Right atrium auricular region (tissue), 2 donors: ENCODE measurements at regions not wholly inside any gene's neighbourhood (a gene's known extent, or its start where the extent isn't known, plus 50 kb on each side); places are given as distances from the start of the nearest gene placed in this dataset.

Source experiments
- DNase-seq: peaks from one replicate; pipeline ENCODE4 v3.0.0-alpha.2; 2019; ENCODE audit warnings: low spot score
- H3K27ac ChIP-seq, 2 donors: fragments of 200-600 bp; sonication (generic); 1 replicate in 1 of 2; 2 replicates in 1 of 2; pipeline ENCODE4 v1.5.1; 2016 to 2019
- H3K27me3 ChIP-seq, 2 donors: fragments of 200-600 bp; sonication (generic); one replicate each; pipeline versions ENCODE4 v1.5.1 to v1.6.0; 2017 to 2019
- H3K36me3 ChIP-seq: fragments of 200-600 bp; sonication (generic); one replicate; pipeline ENCODE4 v1.5.1; 2016
- H3K4me1 ChIP-seq, 2 donors: fragments of 200-600 bp; sonication (generic); one replicate each; pipeline versions ENCODE4 v1.5.1 to v1.6.0; 2017 to 2019
- H3K4me3 ChIP-seq, 2 donors: fragments of 200-600 bp; sonication (generic); 1 replicate in 1 of 2; 2 replicates in 1 of 2; pipeline ENCODE4 v1.5.1; 2017 to 2019; ENCODE audit warnings: mild to moderate bottlenecking in 1 of 2, moderate library complexity in 1 of 2
- H3K9me3 ChIP-seq, 2 donors: fragments of 200-600 bp; sonication (generic); one replicate each; pipeline ENCODE4 v1.5.1; 2019
- TF ChIP-seq, protein P1 (sequence below), 2 donors: fragments of 200-600 bp; sonication (generic); IDR thresholded peaks; one replicate each; pipeline ENCODE4 v1.5.1; 2019; ENCODE audit warnings: antibody characterized with exemption in 2 of 2

DNA sequence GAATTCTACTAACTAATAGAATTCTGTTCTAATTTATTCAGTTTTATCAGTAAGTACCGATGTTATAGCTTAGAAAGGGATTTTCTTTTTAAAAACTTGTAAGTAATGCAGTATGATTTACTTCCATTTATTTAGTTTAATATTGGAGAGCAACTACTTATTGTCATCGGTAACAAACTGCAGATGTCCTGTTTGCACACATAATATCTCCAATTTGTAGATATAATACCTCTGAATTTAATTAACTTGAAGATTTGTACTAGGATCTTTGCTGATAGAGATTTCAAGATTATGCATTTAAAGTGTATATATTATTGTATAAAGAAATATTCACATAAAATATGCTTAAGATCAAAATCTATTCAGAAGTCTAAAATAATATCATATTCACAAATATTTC, 356.7 kb downstream of the PCDH17 start:
- DNase-seq = no peak
- TF ChIP-seq, protein P1, sequence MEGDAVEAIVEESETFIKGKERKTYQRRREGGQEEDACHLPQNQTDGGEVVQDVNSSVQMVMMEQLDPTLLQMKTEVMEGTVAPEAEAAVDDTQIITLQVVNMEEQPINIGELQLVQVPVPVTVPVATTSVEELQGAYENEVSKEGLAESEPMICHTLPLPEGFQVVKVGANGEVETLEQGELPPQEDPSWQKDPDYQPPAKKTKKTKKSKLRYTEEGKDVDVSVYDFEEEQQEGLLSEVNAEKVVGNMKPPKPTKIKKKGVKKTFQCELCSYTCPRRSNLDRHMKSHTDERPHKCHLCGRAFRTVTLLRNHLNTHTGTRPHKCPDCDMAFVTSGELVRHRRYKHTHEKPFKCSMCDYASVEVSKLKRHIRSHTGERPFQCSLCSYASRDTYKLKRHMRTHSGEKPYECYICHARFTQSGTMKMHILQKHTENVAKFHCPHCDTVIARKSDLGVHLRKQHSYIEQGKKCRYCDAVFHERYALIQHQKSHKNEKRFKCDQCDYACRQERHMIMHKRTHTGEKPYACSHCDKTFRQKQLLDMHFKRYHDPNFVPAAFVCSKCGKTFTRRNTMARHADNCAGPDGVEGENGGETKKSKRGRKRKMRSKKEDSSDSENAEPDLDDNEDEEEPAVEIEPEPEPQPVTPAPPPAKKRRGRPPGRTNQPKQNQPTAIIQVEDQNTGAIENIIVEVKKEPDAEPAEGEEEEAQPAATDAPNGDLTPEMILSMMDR (IDR thresholded peaks at IDR 0.05) = no peak
- Histone ChIP-seq H3K36me3 (no peaks in the 10 kb centered on the region), H3K9me3 (no peaks in the 10 kb centered on the region), H3K4me1 (no peaks in the 10 kb centered on the region), H3K27me3 (no peaks in the 10 kb centered on the region), H3K27ac (no peak overlapping the region), H3K4me3 (no peak overlapping the region)

DNA sequence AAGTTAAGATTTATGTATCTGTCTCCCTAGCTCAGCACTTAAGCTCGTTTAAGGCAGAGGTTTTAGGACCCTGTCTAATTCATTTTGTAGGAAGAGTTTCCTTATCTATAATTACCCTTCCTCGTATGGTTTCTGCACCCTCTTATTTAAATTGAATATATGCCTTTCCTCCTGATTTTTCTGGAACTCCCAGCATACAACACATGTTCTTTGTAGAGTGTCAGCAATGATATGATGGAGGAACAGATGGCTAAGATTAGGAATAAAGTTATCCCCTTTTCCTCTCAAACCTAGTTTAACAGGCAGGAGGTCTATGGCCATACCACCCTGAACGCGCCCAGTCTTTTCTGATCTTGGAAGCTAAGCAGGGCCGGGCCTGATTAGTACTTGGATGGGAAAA, 359.5 kb downstream of the PCDH17 start:
- Histone ChIP-seq H3K4me3 (no peak overlapping the region), H3K27ac (no peak overlapping the region), H3K27me3 (no peaks in the 10 kb centered on the region), H3K4me1 (no peaks in the 10 kb centered on the region), H3K9me3 (no peaks in the 10 kb centered on the region), H3K36me3 (no peaks in the 10 kb centered on the region)
- DNase-seq = no peak
- TF ChIP-seq, protein P1 (IDR thresholded peaks at IDR 0.05) = no peak

DNA sequence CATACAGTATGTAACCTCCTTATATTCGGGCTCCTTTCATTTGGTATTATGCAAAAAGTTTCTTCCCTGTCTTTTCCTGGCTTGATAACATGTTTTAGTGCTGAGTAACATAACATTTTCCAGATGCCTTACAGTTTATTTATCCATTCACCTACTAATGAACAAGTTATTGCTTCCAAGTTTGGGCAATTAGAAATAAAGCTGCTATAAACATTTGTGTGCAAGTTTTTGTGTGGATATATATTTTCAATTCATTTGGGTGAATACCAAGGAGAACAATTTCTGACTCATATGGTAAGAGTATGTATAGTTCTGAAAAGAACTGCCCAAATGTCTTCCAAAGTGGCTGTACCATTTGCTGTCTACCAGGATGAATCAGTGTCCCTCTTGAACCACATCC, 360.9 kb downstream of the PCDH17 start:
- H3K27me3 ChIP-seq = no peaks in the 10 kb centered on the region
- H3K27ac ChIP-seq = no peak overlapping the region
- no peaks in the 10 kb centered on the region for H3K4me1 ChIP-seq
- TF ChIP-seq, protein P1 (IDR thresholded peaks at IDR 0.05) = no peak
- H3K4me3 ChIP-seq = no peak overlapping the region
- H3K9me3 ChIP-seq = no peaks in the 10 kb centered on the region
- H3K36me3 ChIP-seq = no peaks in the 10 kb centered on the region
- no peak for DNase-seq

- Histone ChIP-seq H3K4me1 (no peaks in the 10 kb centered on the region), H3K9me3 (no peaks in the 10 kb centered on the region), H3K27ac (no peak overlapping the region), H3K36me3 (no peaks in the 10 kb centered on the region), H3K27me3 (no peaks in the 10 kb centered on the region), H3K4me3 (no peak overlapping the region)
- no peak for DNase-seq
- TF ChIP-seq, protein P1 (IDR thresholded peaks at IDR 0.05) = no peak
Observed at GRCh38 chr13:57996717-57997116, 365.2 kb downstream of the PCDH17 start.

DNA sequence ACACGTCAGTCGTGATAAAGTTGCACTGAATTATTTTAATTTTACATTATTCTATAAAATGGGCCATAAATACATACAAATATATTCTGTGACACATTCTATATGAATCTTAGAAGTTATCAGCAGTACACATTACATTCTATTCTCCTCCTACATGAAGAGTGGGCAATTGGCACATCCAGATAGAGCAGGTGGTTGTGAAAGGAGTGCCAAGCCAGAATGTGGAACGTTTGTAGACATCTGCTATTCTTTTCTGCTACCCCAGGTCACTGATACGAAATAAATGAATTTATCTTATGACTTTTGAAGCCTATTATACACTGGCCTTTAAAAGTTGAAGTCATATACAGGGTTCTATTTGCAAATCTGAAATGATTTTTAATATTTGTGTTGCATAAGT, 373.2 kb downstream of the PCDH17 start:
- Histone ChIP-seq H3K9me3 (no peaks in the 10 kb centered on the region), H3K27me3 (no peaks in the 10 kb centered on the region), H3K4me1 (no peaks in the 10 kb centered on the region), H3K36me3 (no peaks in the 10 kb centered on the region), H3K27ac (no peak overlapping the region), H3K4me3 (no peak overlapping the region)
- no peak for DNase-seq
- TF ChIP-seq, protein P1 (IDR thresholded peaks at IDR 0.05) = no peak

DNA sequence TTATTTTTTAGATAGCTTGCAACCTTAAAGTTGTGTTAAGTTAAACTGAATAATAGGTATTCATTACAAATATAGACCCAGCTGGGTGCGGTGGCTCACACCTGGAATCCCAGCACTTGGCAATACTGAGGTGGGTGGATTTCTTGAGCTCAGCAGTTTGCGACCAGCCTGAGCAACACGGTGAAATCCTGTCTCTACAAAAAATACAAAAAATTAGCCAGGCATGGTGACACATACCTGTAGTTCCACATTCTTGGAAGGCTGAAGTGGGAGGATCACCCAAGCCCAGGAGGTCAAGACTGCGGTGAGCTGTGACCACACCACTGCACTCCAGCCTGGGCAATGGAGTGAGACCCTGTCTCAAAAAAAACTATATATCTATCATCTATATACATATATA, 386.5 kb downstream of the PCDH17 start:
- H3K9me3 ChIP-seq = no peaks in the 10 kb centered on the region
- no peaks in the 10 kb centered on the region for H3K4me1 ChIP-seq
- no peaks in the 10 kb centered on the region for H3K27me3 ChIP-seq
- no peak overlapping the region for H3K4me3 ChIP-seq
- no peak for DNase-seq
- TF ChIP-seq, protein P1 (IDR thresholded peaks at IDR 0.05) = no peak
- H3K27ac ChIP-seq = no peak overlapping the region
- no peaks in the 10 kb centered on the region for H3K36me3 ChIP-seq
